ENCODE measurements at regions not wholly inside any gene's neighbourhood (a gene's known extent, or its start where the extent isn't known, plus 50 kb on each side); places are given as distances from the start of the nearest gene placed in this dataset.
"Not testable (repeated sequence)": the region's sequence is repeated elsewhere in the genome, so short reads cannot be mapped to it uniquely, and the experiment has no call there.

DNA sequence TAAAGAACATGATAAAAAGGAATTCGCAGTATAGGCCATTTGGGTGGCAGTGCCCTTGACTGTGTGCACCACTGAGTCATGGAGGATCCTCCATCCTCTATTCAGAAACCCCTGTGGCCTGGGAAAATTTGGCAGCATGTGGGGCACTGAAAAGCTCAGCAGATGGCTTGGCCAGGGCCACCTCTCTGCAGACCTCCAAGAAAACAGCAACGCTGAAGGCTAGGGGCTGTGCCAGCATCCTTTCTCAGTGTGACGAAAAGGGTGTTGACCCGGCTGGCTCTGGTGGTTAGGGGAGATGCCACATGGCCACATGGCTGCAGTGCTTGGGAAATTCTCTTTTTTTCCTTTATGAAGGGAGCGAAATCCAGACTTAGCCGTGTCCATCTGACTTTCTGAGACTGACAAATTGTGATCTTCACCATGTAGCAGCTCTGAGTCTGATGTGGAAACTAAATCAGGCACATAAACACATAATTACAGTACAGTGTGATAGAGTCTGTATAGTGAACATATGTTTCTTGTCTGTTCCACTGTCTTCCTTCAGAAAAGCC is 178.0 kb downstream of the KCTD12 start:
- DNase-seq = no peak

DNA sequence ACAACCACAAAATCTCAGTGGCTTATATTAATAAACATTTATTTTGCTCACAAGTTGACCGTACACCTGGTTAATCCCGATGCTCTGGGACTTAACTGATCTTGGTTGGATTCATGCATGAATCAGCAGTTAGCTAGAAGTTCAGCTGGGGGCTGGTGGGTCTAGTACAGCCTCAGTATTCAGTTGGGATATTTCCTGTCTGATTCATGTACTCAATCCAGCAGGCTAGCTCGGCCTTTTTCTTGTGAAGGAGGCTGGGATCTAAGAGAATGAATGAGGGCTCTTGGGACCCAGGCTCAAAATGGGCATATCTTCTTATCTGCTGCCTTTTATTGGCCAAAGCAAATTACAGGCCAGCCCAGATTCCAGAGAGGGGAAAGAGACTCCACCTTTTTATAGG is 178.8 kb downstream of the KCTD12 start:
- no peak for DNase-seq

DNA sequence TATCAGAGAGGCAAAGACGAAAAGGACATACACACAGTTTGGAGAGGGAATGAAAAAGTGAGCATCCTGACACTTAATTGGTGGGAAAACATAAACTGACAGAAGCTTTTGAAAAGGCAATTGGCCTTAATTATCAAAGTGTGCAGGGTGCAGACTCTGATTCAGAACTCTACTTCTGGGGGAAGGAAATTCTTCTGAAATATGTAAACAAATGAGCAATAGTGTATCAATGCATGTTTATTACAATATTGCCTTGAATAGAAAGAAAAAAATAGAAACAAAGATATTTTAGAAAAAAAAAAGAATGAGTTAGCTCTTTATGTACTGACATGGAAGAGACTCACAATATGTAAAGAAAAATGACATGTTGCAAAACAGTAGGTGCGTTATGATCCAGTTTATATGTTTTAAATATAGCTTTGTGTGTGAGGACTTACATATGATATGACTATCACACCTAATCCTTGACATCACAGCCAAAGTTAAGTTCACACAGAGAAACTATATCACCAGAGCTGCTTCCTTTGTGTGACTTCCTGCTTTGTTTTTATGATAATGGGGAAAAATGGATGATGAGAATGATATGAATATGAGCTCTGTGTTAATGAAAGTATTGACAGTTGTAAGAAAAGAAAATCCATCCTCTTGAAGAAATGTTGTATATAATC is 182.4 kb downstream of the KCTD12 start:
- no peak for DNase-seq

DNA sequence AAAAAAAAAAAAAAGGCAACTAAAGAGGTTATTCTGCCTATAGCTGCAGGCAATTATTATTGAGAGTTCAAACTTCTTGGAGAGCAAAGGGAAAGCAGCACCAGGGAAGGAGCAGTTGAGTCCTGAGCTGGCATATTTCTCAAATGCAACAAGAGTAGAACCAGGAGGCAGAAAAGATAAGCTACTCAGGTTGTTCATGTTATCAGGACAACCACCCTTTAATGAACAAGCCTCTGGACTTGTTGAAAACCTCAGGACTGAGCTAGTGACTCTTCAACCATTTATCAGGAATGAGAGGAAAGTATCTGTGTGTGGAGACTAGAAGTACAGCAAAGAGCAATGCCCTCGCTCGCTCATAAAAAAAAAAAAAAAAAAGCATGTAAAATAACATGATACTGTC is 183.0 kb downstream of the KCTD12 start:
- DNase-seq = no peak

DNA sequence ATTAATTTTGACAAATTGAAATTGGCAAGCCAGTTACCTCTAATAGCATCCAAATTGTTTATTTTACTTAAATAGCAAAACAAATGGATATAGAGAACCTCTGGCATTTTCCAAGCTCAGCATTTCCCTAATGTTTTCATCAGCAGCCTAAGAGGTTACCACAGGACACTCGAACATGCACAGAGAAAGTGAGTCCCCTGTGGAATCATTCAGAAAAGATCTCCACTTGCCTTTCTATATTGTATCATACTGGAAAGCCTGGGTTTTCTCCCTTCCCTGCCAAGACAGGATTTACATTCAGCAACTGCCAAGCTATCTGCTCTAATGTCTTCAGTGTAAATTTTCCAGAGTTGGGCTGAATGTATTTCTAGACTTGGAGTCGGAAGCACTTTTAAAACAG is 188.9 kb downstream of the KCTD12 start:
- DNase-seq = no peak

DNA sequence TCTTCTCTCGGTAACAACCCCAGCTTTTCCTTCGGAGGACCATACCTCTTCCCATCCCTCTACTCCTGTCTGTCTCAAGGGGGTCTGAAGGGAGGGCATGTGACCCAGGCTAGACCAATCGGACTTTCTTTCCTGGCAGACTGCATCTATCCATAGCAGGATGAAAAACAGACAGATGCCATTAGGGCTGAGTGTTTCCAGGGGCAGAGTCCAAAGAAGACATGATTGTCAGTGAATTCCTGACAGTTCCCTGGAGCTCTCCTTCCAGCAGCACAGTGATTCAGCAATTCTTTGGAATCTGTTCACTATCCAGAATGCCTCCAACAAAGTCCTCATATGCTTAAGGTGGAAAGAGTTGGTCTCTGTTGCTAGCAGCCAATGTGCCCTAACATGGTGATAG is 189.8 kb downstream of the KCTD12 start:
- DNase-seq = no peak

DNA sequence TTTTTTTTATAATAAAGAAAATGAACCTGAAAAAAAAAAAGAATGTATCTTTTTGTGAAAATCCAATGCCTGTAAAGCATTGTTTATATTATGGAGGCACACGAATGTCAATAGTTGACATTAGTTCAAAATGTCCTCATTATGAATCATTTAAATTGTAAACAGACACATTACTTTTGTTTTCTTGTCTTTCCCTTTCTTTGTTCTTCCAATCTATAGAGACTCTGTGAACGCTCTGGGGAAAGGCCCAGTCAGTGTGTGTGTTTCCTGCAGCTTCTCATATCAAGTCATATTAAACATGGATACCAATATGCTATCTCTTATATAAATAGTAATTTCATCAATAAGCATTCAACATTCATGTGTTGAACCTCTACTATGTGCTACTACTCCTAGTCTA is 193.1 kb downstream of the KCTD12 start:
- DNase-seq = no peak

DNA sequence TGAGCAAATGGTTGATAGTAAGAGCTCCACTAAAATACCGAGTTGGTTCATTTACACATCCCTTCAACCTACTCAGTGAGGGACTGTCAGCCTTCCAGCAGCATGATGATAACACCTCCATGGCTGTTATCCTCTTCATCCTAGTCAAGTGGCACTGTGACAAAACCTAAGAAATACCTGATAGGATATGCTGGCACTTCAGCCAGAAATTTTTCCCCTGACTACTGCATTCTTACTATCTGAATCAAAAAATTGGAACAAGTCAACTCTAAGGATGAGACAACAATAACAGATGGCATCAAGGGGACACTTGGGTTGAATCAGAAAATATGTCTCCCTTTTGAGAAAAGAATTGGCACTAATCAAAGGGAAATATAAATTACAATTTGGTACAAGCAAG is 193.9 kb downstream of the KCTD12 start:
- DNase-seq = no peak

DNA sequence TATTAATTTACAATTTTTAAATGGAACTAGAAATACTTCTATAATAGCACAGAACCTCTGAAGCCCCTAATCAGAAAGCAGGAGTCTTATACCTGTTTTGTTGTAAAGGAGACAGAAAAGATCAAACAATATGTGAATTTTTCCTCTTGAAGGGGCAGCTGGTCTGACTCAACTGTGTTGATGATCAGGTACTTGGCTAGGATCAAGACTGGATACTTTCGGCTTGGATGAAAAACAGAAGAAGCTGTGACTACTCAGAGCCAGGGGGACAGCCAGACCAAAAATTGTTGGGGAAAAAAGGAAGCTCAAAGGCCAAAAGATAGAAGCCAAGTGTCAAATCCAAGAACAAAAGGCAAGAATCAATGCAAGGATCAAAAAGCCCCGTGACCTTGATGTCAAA is 195.6 kb downstream of the KCTD12 start:
- DNase-seq = no peak

DNA sequence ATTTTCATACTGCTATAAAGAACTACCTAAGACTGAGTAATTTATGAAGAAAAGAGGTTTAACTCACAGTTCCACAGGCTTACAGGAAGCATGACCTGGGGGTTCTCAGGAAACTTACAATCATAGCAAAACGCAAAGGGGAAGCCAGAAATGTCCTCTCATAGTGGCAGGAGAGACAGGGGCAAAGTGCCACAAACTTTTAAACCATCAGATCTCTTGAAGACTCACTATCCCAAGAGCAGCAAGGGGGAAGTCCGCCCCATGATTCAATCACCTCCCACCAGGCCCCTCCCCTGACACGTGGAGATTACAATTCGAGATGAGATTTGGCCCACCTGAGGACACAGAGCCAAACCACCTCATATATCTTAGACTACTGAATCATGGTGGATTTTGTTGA is 198.7 kb downstream of the KCTD12 start:
- no peak for DNase-seq

DNA sequence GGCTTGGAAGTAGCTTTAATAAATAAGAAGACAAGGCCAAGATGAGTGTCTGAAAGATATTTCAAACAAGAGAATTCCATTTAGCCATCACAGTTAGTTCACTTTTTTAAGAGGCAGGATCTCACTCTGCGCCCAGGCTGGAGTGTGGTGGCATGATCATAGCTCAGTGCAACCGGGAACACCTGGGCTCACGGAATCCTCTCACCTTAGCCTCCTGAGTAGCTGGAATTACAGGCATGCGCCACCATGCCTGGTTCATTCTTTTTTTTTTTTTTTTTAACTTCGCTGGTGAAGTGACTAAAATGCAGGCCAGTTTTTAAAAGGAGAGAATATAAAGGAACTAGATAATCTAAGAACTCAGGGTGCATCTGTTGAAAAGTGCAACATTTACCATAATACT is 200.3 kb downstream of the KCTD12 start:
- no peak for DNase-seq

DNA sequence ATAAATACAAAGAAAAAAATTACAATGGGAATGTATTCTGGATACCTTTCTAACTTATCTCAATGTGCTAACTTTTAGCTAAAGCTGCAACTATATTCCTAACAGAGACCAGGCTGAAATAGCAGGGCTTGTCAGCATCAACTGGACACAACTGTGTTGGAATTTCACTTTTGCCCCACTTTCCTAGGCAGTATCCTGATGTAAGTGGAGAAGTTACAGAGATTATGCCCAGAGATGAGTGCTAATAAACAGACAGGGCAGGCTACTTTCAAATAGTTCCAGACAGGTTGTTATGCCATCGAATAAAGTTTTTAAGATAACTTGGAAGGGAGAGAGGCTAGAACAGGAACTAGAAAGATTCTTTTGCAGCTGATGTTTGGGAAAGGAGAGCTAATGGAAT is 201.9 kb downstream of the KCTD12 start:
- DNase-seq = no peak

DNA sequence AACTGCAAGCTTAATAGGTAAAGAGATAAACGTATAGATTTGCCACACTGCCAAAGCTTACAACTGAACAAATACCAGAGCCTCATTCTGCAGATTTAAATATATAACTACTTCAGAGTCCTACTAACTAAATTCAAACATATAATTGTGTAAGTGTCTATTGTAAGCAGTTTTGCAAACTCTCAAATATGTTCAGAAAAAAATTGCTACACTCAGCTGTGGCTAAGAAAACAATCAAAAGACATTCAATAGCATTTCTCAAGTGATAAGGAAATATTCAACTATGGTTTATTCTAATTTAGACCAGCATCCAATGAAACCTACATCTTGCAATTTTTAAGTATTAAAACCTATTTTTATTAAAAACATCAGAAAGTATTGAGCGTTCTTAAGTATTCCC is 202.4 kb downstream of the KCTD12 start:
- no peak for DNase-seq

DNA sequence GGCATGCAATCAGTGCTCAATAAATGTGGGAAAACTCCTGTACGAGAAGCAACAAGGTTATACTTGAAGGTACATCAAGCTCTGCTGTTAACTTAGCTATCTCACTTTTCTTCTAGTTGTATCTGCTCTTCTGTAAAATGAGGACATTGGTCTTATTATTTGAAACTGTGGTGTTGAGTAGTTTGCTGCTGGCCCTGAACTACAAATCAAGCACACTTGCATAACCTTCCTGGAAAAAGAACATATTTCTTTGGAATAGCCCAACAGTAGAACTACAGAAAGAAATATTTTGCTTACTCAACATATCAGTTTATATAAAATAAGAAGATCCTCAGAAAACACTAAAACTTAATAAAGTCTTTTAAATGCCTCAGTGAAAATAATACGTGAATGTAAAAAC is 203.0 kb downstream of the KCTD12 start:
- DNase-seq = no peak

DNA sequence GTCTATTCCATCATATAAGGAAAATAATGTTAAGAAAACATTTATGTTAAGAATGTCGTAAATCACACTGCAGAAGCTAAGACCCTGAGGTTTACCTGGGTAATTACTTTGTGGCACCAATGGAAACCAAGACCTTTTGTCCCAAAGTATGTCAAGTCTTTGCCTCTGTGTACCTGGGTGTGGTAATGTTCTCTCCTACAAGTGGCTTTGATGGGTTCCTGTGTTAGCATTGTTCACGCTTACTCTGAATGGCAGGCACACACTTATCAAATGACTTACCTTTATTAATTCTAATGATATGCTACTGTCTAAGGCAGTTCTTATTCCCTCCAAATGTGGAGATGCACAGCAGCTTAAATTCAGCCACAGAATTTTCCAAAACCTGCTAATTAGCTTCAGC is 206.1 kb downstream of the KCTD12 start:
- no peak for DNase-seq

DNA sequence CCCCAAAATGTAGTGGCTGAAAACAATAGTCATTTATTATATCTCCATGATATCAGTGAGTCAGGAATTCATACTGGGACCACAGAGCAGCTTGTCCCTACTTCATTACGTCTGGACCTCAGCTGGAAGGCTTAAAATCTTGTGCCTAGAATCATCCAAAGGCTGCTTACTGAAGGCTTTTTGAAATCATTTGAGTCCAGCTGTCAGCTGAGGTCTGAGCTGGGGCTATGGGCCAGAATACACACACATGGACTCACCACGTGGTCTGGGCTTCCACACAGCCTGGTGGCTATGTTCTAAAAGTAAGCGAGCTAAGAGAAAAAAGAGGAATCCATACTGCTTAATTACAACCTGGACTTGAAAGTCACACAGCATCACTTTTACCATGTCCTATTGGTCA is 209.2 kb downstream of the KCTD12 start:
- no peak for DNase-seq

DNA sequence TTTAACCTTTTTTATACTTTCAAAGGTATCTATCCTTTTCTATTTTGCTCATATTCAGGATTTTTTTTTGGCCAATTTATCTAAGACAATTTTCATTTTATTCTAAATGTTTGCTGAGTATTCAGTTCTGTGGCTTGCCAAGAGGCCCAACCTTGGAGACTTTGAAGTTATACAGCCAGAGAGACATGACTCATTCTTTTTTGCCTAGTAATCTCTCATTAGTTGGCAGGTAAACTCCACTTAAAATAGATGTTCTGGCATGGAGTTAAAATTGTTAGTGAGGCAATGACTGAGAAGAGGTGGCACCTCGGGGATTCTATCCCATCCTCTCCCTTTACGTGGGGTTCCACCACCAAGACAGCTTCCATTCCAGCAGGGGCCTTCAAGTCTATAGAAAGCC is 213.8 kb downstream of the KCTD12 start:
- no peak for DNase-seq

DNA sequence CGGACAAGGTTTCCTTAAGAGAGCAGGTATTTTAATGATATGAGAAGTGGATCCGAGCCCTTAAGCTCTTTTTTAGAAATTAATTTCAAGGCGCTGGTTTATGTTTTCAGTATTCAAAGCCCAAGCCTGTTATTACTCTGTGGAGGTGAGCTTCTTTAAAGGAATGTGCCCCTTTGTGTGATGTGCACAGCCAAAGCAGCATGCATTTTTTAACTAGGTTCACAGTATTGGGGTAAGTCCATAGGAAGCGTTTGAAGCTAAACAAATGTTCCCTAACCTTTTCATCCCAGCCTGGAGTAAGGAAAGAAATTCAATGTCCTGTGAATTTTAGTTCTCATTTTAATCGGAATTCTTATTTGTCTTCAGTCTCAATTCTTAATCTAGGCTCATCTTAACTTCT is 217.5 kb downstream of the KCTD12 start:
- DNase-seq = no peak

DNA sequence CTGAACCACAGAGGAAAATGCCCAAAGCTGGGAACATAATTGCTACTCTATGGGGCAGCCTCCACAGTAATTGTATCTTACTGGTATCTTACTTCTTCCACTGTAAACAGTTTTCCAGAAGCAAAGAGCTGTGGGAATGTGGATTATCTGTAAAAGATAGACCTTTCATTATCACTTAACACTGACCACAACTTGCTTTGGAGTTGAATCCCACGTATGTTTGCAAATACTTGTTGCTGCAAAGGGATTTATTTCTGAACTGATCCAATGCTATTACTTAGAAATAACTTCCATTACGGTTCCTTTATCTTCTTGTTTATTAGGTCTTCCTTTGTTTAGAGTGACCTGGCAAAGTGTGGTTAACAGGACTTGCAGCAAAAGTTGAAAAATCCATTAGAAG is 218.1 kb downstream of the KCTD12 start:
- DNase-seq = no peak

DNA sequence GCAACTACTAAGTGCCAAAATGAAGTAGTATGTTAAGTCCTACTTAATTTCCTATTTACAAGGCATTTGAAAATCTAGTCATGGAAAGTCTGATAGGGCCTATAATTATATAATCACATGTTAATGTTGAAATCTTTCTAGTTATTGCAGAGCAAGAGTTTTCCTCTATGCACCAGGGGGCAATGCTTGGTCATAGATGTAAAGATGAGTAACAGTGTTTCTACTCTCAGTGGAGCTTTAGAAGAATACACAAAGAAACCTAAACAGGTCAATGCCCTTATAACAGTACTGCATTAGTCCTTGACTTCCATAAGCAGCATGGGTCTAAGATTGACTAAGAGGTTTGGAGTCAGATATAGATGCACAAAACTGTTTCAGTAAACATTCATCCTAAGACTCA is 218.7 kb downstream of the KCTD12 start:
- DNase-seq = no peak

DNA sequence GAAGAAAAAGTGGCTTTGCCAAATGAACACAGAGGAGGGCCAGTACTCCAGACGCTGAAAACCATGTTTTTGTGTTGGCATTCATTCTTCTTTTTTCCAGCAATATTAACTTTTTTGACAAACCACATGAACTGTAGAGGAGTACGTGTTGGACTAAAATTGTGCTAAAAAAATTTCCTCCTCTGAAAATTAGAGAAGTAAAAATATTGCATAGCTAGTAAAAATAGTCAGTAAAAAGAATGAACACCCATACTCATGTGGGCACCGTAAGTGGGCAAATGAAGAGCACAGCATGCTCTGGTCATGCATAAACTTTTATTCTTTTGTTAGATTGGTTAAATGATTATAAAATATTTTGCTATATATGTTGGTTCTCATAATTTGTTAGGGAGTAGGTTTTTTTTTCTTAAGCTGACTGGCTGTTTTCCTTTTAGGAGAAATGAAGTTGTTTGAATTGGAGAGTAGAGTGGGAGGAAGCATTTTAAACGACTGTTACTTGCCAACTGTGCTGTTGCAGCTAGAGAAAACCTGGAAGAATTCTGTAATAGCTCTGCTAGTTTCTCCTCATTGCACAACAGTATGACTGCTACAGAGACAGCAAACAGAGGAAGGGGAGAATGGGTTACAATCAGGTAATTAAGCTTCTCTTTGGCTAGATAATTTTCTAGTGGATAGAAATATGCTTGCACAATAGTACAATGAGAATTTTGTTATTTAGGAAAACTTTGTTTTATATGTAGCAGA is 222.4 kb downstream of the KCTD12 start:
- no peak for DNase-seq

DNA sequence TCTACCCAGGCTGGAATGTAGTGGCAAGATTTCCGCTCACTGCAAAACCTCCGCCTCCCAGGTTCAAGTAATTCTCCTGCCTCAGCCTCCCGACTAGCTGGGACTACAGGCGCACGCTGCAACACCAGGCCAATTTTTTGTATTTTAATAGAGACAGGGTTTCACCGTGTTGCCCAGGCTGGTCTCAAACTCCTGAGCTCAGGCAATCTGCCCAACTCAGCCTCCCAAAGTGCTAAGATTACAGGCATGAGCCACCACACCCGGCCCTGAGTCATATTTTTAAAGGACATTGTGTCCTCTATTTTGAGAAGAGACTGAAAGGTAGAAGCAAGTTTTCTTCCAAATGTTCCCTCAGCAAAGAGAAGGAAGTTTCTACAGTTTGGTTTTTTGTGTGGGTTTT is 227.1 kb downstream of the KCTD12 start:
- DNase-seq = not testable (repeated sequence)

DNA sequence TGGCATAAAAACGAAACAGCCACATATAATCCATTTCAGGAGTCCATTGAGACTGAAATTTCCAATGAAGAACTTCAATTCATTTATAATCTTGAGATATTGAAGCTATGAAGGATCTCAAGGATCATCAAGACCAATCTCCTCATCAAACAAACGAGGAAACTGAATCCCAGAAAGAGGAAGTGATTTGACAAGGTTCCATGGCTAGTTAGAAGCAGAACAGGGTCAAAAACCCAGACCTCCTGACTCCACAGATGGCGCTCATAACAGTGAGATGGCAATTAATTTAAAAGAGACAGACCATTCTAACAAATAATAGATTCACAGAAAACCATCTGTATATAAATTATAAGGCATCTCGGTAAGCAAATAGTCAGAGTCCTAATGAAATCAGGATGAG is 229.7 kb downstream of the KCTD12 start:
- no peak for DNase-seq

DNA sequence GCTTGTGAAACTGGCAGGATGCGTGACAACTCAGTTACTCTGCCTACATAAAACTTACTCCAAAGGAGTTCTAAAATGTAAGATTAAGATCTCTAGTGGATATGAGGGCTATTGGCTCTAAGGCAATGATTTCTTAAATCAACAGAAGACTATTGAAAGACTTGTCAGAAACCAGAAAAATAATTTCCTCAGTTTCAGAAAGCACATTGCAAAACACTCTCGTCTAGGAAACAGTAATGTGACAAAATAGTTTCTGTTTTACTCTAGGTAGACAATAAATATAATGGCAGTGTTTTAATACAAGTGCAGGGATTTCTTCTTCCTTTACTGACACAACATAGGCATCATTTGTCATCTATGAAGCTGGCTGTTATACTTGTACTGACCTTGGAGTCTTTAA is 230.1 kb downstream of the KCTD12 start:
- DNase-seq = no peak

DNA sequence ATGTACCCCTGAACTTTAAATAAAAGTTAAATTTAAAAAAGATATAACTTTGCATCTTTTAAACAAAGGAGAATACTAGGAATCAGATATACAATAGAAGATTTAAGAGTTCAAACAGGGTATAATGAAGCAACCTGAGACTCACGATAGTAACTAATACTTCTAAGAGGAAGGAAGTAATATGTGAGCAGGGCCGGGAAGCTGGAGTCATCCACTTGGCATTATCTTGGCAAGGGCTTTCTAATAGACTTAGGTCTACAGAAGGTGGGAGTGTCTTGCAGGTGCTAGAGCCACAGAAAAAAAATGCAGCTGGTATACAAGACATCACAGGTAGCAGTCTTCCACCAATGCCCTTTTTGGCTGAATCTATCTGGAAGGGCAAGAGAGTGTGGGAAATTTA is 231.9 kb downstream of the KCTD12 start:
- no peak for DNase-seq

All from activated CD8-positive, alpha-beta memory T cell treated with anti-CD3 and anti-CD28 coated beads, Interleukin-2, amount 50 U/mL, for 4 hours (primary cell).